Sigmoid colon (tissue), 4 donors: ENCODE measurements at regions not wholly inside any gene's neighbourhood (a gene's known extent, or its start where the extent isn't known, plus 50 kb on each side); places are given as distances from the start of the nearest gene placed in this dataset.

ENCODE experiments used
- CTCF ChIP-seq, 4 experiments: fragments of 450-650 bp in 3 of 4; fragments of 200-600 bp in 1 of 4; IDR thresholded peaks; one replicate each; pipeline ENCODE4 v1.5.1; 2016 to 2019; ENCODE audit warnings: antibody characterized with exemption in 4 of 4, mild to moderate bottlenecking in 3 of 4, moderate library complexity in 2 of 4
- POLR2A ChIP-seq, 2 donors: fragments of 450-650 bp; IDR thresholded peaks; one replicate each; pipeline ENCODE4 v1.6.1; 2016; ENCODE audit warnings: antibody characterized with exemption in 2 of 2, mild to moderate bottlenecking in 2 of 2, moderate library complexity in 2 of 2
- POLR2AphosphoS5 ChIP-seq, 4 donors: sonication (generic); formaldehyde crosslinking; IDR thresholded peaks; one replicate each; pipeline ENCODE4 v1.6.1; 2017; ENCODE audit warnings: antibody characterized with exemption in 4 of 4

GRCh38 chr3:20700714-20701113, 514.7 kb upstream of the SGO1 start:
- no peak for TF ChIP-seq POLR2AphosphoS5 (IDR thresholded peaks at IDR 0.05)
- TF ChIP-seq CTCF (IDR thresholded peaks at IDR 0.05) = no peak
- no peak for TF ChIP-seq POLR2A (IDR thresholded peaks at IDR 0.05)
